Omental fat pad (tissue), 3 donors: ENCODE measurements at regions not wholly inside any gene's neighbourhood (a gene's known extent, or its start where the extent isn't known, plus 50 kb on each side); places are given as distances from the start of the nearest gene placed in this dataset.

Experiments
- ATAC-seq: fragments of 150-250 bp; one replicate; pipeline ENCODE4 v1.9.1; 2016; ENCODE audit warnings: mild to moderate bottlenecking, moderate library complexity; ENCODE audit not compliant: low FRiP score
- DNase-seq: peaks from one replicate; pipeline ENCODE4 v3.0.0-alpha.2; 2019; ENCODE audit warnings: low spot score
- CTCF ChIP-seq, 3 donors: fragments of 450-650 bp; IDR thresholded peaks; one replicate each; pipeline ENCODE4 v1.5.1; 2016 to 2017; ENCODE audit warnings: antibody characterized with exemption in 3 of 3, mild to moderate bottlenecking in 3 of 3, moderate library complexity in 2 of 3

DNA sequence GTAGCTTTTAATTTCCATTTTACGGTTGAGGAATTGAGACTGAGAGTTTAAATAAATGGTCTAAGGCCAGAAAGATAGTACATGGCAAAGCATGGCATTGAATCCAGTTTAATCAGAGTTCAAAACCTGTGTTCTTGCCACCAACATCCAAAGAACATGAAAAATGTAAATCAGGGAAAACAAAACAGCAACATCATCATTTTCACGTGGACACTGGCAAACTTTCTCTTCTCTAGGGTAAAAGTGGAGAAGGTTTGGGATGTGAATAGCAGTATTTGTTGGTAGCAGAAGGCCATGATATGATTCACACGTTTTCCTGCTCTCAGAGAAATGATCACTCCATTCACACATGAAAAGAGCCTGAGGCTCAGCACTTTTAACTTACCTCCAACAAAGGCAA is 357.7 kb downstream of the UQCRFS1 start:
- DNase-seq (no peak), ATAC-seq (no peak)
- no peak for TF ChIP-seq CTCF (IDR thresholded peaks at IDR 0.05)

DNA sequence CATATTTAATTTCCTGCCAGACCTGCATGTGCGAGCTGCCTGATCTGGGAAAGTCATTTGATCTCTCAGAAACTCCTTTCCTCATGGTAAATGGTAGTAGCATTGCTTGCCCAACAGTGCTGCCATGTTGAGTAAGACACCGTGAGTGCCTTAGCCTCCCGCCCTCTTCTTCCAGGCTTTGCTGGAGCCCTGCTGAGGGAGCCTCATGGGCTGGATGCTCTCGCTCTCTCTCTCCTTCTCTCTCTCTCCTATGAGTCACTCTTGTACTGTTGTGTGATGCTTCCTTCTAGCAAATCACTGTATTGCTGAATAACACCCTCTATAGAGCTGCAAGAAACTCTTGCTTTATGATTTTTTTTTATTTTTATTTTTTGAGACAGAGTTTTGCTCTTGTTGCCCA is 365.5 kb downstream of the UQCRFS1 start:
- no peak for ATAC-seq
- TF ChIP-seq CTCF (IDR thresholded peaks at IDR 0.05), result no peak
- DNase-seq, result no peak

DNA sequence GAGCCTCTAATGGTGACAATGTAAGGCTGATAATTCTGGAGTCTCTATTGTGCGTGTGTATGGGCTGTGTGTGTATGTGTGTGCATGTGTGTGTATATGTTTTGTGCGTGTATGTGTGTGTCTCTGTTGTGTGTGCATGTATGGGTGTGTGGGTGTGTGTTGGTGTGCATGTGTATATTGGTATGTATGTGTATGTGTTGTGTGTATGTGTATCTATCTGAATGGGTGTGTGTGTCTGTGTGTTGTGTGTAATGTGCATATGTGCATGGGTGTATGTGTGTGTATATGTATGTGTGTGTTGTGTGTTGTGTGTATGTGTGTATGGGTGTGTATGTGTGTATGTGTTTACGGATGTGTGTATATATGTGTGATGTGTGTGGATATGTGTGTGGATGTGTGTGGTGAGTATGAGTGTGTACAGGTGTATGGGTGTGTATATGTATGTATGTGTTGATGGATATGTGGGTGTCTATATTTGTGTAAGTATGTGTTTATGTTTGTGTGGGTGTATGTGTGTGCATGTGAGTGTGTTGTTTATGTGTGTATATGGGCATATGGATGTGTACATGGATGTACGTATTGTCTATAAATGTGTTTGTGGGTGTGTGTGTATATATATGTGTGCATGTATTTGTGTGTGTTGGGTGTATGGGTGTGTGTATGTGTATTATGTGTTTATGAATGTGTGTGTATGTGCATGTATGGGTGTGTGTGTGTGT is 366.7 kb downstream of the UQCRFS1 start:
- TF ChIP-seq CTCF (IDR thresholded peaks at IDR 0.05), result no peak
- ATAC-seq (no peak), DNase-seq (no peak)

GRCh38 chr19:28843761-28844492 is 369.0 kb downstream of the UQCRFS1 start:
- no peak for ATAC-seq
- no peak for TF ChIP-seq CTCF (IDR thresholded peaks at IDR 0.05)
- DNase-seq, result no peak

GRCh38 chr19:28841531-28841930 is 371.4 kb downstream of the UQCRFS1 start:
- no peak for TF ChIP-seq CTCF (IDR thresholded peaks at IDR 0.05)
- ATAC-seq (no peak), DNase-seq (no peak)

GRCh38 chr19:28840891-28841290 is 372.1 kb downstream of the UQCRFS1 start:
- no peak for TF ChIP-seq CTCF (IDR thresholded peaks at IDR 0.05)
- DNase-seq, result no peak
- no peak for ATAC-seq

DNA sequence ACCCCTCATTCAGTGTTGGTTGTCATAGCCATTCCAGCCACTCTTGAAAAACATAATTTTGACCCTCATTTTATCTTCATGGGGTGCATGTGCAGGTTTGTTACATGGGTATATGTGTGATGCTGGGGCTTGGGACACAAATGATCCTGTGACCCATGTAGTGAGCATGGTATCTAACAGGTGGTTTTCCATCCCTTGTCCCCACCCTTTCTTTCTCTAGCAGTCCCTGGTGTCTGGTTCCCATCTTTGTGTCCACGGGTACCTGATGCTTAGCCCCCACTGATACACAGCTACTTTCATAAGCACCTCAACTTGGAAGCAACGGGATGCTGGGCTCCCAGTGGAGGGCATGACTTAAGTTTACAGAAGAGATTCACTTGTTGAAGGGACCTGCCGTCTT is 373.5 kb downstream of the UQCRFS1 start:
- ATAC-seq (no peak), DNase-seq (no peak)
- no peak for TF ChIP-seq CTCF (IDR thresholded peaks at IDR 0.05)
